ENCODE measurements at regions not wholly inside any gene's neighbourhood (a gene's known extent, or its start where the extent isn't known, plus 50 kb on each side); places are given as distances from the start of the nearest gene placed in this dataset.

- TF ChIP-seq POLR2A (IDR thresholded peaks at IDR 0.05) (no peak), CTCF (IDR thresholded peaks at IDR 0.05 in 4 of 5, conservative IDR thresholded peaks at IDR 0.05 in 1 of 5) (no peak)
Measured at GRCh38 chr11:111124724-111125123, 120.8 kb upstream of the POU2AF2 start.
